GM12878 (cell line): ENCODE measurements at regions not wholly inside any gene's neighbourhood (a gene's known extent, or its start where the extent isn't known, plus 50 kb on each side); places are given as distances from the start of the nearest gene placed in this dataset.

Experiments
- ATF2 ChIP-seq: IDR thresholded peaks from 2 replicates; pipeline ENCODE4 v1.6.1; 2012; ENCODE audit warnings: low read length, inconsistent platforms
- CEBPZ ChIP-seq: fragments of 150-350 bp; IDR thresholded peaks from 2 replicates; pipeline ENCODE4 v1.6.1; 2016; ENCODE audit warnings: low read depth, low read length
- CREB1 ChIP-seq: IDR thresholded peaks from 2 replicates; pipeline ENCODE4 v1.6.1; 2012; ENCODE audit warnings: low read depth, mild to moderate bottlenecking, inconsistent platforms
- CTCF ChIP-seq, 3 experiments: IDR thresholded peaks in 2 of 3; conservative IDR thresholded peaks in 1 of 3; 2 replicates each; pipeline ENCODE4 v1.5.1; 2011; ENCODE audit warnings: low read depth in 3 of 3, low read length in 3 of 3, mild to moderate bottlenecking in 3 of 3, control low read depth in 2 of 3, moderate library complexity in 2 of 3, inconsistent platforms in 1 of 3, mixed read lengths in 1 of 3; ENCODE audit not compliant: control insufficient read depth in 2 of 3, insufficient read depth in 1 of 3; ENCODE audit errors: extremely low read depth in 1 of 3
- IKZF2 ChIP-seq, 2 experiments: fragments of 450-650 bp; IDR thresholded peaks; 2 replicates each; pipeline ENCODE4 v1.6.1; 2017; ENCODE audit warnings: mild to moderate bottlenecking in 2 of 2, moderate library complexity in 2 of 2
- NFIC ChIP-seq: IDR thresholded peaks from 2 replicates; pipeline ENCODE4 v1.6.1; 2012; ENCODE audit warnings: low read depth, mild to moderate bottlenecking, inconsistent platforms, low read length, moderate library complexity
- RCOR1 ChIP-seq: conservative IDR thresholded peaks from 2 replicates; pipeline ENCODE4 v1.6.1; 2012; ENCODE audit warnings: low read depth, low read length, improper control_type of control experiment
- SMAD1 ChIP-seq: fragments of 450-650 bp; IDR thresholded peaks from 2 replicates; pipeline ENCODE4 v1.6.1; 2018; ENCODE audit warnings: mild to moderate bottlenecking, low read depth; ENCODE audit not compliant: partially characterized antibody
- SMAD5 ChIP-seq: IDR thresholded peaks from 2 replicates; pipeline ENCODE4 v1.6.1; 2016; ENCODE audit warnings: antibody characterized with exemption, low read depth
- SRF ChIP-seq, 2 experiments: IDR thresholded peaks; 2 replicates each; pipeline ENCODE4 v1.6.1; 2011; ENCODE audit warnings: low read depth in 2 of 2, low read length in 2 of 2, mild to moderate bottlenecking in 1 of 2, moderate library complexity in 1 of 2
- TCF12 ChIP-seq: IDR thresholded peaks from 2 replicates; pipeline ENCODE4 v1.6.1; 2011; ENCODE audit warnings: low read depth, mild to moderate bottlenecking, low read length
- USF1 ChIP-seq: IDR thresholded peaks from 2 replicates; pipeline ENCODE4 v1.6.1; 2011; ENCODE audit warnings: borderline replicate concordance, low read depth, mild to moderate bottlenecking, moderate library complexity, mixed read lengths, low read length; ENCODE audit not compliant: insufficient read depth; ENCODE audit errors: extremely low read length
- YY1 ChIP-seq: IDR thresholded peaks from 2 replicates; pipeline ENCODE4 v1.6.1; 2011; ENCODE audit warnings: low read depth, mild to moderate bottlenecking, low read length
- ZBTB40 ChIP-seq: fragments of 450-650 bp; IDR thresholded peaks from 2 replicates; pipeline ENCODE4 v1.6.1; 2016; ENCODE audit warnings: mild to moderate bottlenecking, moderate library complexity, borderline replicate concordance
- ZNF274 ChIP-seq: IDR thresholded peaks from one replicate; pipeline ENCODE4 v1.8.0; 2011; ENCODE audit not compliant: insufficient read length, insufficient read depth

GRCh38 chr3:177760803-177761202, 563.5 kb upstream of the TBL1XR1 start (continued):
- TF ChIP-seq CTCF (IDR thresholded peaks at IDR 0.05 in 2 of 3, conservative IDR thresholded peaks at IDR 0.05 in 1 of 3; ENCODE audit: control insufficient read depth in 2 of 3, extremely low read depth in 1 of 3, insufficient read depth in 1 of 3, low read depth in 3 of 3, low read length in 3 of 3): no peak
- TF ChIP-seq IKZF2 (IDR thresholded peaks at IDR 0.05): no peak
- TF ChIP-seq YY1: no peak
- no peak for TF ChIP-seq CEBPZ
- no peak for TF ChIP-seq ZBTB40
- no peak for TF ChIP-seq ZNF274
- TF ChIP-seq CREB1: no peak
- no peak for TF ChIP-seq RCOR1
- TF ChIP-seq SMAD1: no peak
- TF ChIP-seq TCF12: no peak
- TF ChIP-seq USF1: no peak
- no peak for TF ChIP-seq NFIC
- TF ChIP-seq SMAD5: no peak
- no peak for TF ChIP-seq SRF (IDR thresholded peaks at IDR 0.05; ENCODE audit: low read depth in 2 of 2, low read length in 2 of 2)
- no peak for TF ChIP-seq ATF2
